Spleen (tissue), 11 donors: ENCODE measurements at regions not wholly inside any gene's neighbourhood (a gene's known extent, or its start where the extent isn't known, plus 50 kb on each side); places are given as distances from the start of the nearest gene placed in this dataset.

Source experiments
- DNase-seq: peaks from one replicate; pipeline ENCODE4 v3.0.0-alpha.2; 2020
- H3K27ac ChIP-seq, 8 donors: fragments of 200-600 bp; sonication (generic) in 7 of 8; 1 replicate in 4 of 8; 2 replicates in 4 of 8; pipeline versions ENCODE4 v1.5.0 to v1.8.0; 2016 to 2021; ENCODE audit warnings: inconsistent platforms in 4 of 8, mild to moderate bottlenecking in 4 of 8, moderate library complexity in 1 of 8
- H3K27me3 ChIP-seq, 7 donors: fragments of 200-600 bp; sonication (generic) in 6 of 7; replicated peaks in 1 of 7; 1 replicate in 4 of 7; 2 replicates in 3 of 7; pipeline versions ENCODE4 v1.5.0 to v1.8.0; 2016 to 2021; ENCODE audit warnings: inconsistent platforms in 3 of 7, mild to moderate bottlenecking in 1 of 7
- H3K36me3 ChIP-seq, 6 donors: fragments of 200-600 bp; sonication (generic) in 5 of 6; 1 replicate in 4 of 6; 2 replicates in 2 of 6; pipeline versions ENCODE4 v1.5.0 to v1.8.0; 2016 to 2021; ENCODE audit warnings: inconsistent platforms in 2 of 6
- H3K4me1 ChIP-seq, 6 donors: fragments of 200-600 bp; sonication (generic) in 5 of 6; 1 replicate in 3 of 6; 2 replicates in 3 of 6; pipeline versions ENCODE4 v1.5.0 to v1.8.0; 2016 to 2021; ENCODE audit warnings: inconsistent platforms in 3 of 6
- H3K4me3 ChIP-seq, 8 donors: fragments of 200-600 bp; sonication (generic) in 7 of 8; 1 replicate in 4 of 8; 2 replicates in 4 of 8; pipeline versions ENCODE4 v1.5.0 to v1.8.0; 2016 to 2021; ENCODE audit warnings: inconsistent platforms in 4 of 8, mild to moderate bottlenecking in 4 of 8, moderate library complexity in 2 of 8
- H3K9me3 ChIP-seq, 8 donors: fragments of 200-600 bp; sonication (generic) in 7 of 8; 1 replicate in 4 of 8; 2 replicates in 4 of 8; pipeline versions ENCODE4 v1.5.0 to v1.8.0; 2016 to 2021; ENCODE audit warnings: inconsistent platforms in 4 of 8
- CTCF ChIP-seq, 11 experiments: fragments of 200-600 bp in 7 of 11; fragments of 450-650 bp in 4 of 11; sonication (generic) in 4 of 11; IDR thresholded peaks in 8 of 11; conservative IDR thresholded peaks in 3 of 11; 1 replicate in 7 of 11; 2 replicates in 4 of 11; pipeline versions ENCODE4 v1.4.0 to v1.8.0; 2016 to 2021; ENCODE audit warnings: antibody characterized with exemption in 11 of 11, inconsistent platforms in 4 of 11, mild to moderate bottlenecking in 1 of 11
- POLR2A ChIP-seq, 3 donors: fragments of 450-650 bp; IDR thresholded peaks; one replicate each; pipeline ENCODE4 v1.5.1; 2017; ENCODE audit warnings: antibody characterized with exemption in 3 of 3, mild to moderate bottlenecking in 1 of 3
- POLR2AphosphoS5 ChIP-seq, 3 donors: sonication (generic); formaldehyde crosslinking; IDR thresholded peaks; one replicate each; pipeline ENCODE4 v1.5.1; 2017; ENCODE audit warnings: antibody characterized with exemption in 3 of 3
- WGBS, 5 donors: extraction: QIAGEN DNeasy Blood & Tissue Kit in 3 of 5; methylation state at CpG; one replicate each; pipeline versions ENCODE4 v1.1.5 to v1.1.7; 2013 to 2018; 5-methylcytosine and 5-hydroxymethylcytosine counted together
- intact Hi-C: fragments of 100-400 bp; cut with DNase I; formaldehyde crosslinking; loops from one replicate; pipeline ENCODE4 v1.15.0; 2023; ENCODE audit warnings: low total_unique reads
- donor health status: healthy with polysubstance abuse.
- donor health status: DM: no; HTN: no; CAD: no; lungs with moderate emphysema.
- donor health status: DM: no; HTN: no; CAD: no.
- donor health status: Bipolar disorder and iron deficiency.
- donor health status: healthy.
- donor health status: DM: no; HTN: no; CAD: no.
- donor health status: DM: yes; HTN: yes; CAD: no.

- DNase-seq = no peak
- H3K36me3 ChIP-seq = no peaks in the 10 kb centered on the region
- H3K27me3 ChIP-seq = no peaks in the 10 kb centered on the region
- peaks cover 0 to 4% (median 0%) of the 10 kb centered on the region in 8 donors for H3K9me3 ChIP-seq
- H3K27ac ChIP-seq = no peak overlapping the region
- no peak for TF ChIP-seq POLR2A (IDR thresholded peaks at IDR 0.05)
- no peaks in the 10 kb centered on the region for H3K4me1 ChIP-seq
- H3K4me3 ChIP-seq = no peak overlapping the region
- intact Hi-C loops = no loop called here
- WGBS, 5 donors = 57 to 81% (median 79%) methylated on average over 3 of the region's 3 CpGs
Observed at GRCh38 chr5:152824316-152824715, 419.2 kb upstream of the NMUR2 start.

GRCh38 chr5:152838241-152838786 lies 433.2 kb upstream of the NMUR2 start:
- intact Hi-C loops = no loop called here
- WGBS, 5 donors = 71 to 82% (median 80%) methylated on average over 6 to 7 of the region's 7 CpGs

GRCh38 chr5:152844713-152845112 lies 439.6 kb upstream of the NMUR2 start:
- intact Hi-C loops = no loop called here
- DNase-seq = no peak
- Histone ChIP-seq H3K27ac (no peak overlapping the region), H3K27me3 (no peaks in the 10 kb centered on the region), H3K4me1 (no peaks in the 10 kb centered on the region), H3K9me3 (peaks cover 0 to 5% (median 0%) of the 10 kb centered on the region in 8 donors), H3K4me3 (no peak overlapping the region), H3K36me3 (no peaks in the 10 kb centered on the region)
- WGBS, 5 donors = 82 to 96% (median 91%) methylated on average over 1 of the region's 1 CpG
- TF ChIP-seq CTCF (IDR thresholded peaks at IDR 0.05 in 8 of 11, conservative IDR thresholded peaks at IDR 0.05 in 3 of 11) (no peak), POLR2A (IDR thresholded peaks at IDR 0.05) (no peak), POLR2AphosphoS5 (IDR thresholded peaks at IDR 0.05) (no peak)

More at GRCh38 chr5:152838241-152838786, 433.2 kb upstream of the NMUR2 start:
- Histone ChIP-seq H3K36me3 (no peaks in the 10 kb centered on the region), H3K9me3 (peaks cover 0 to 11% (median 0%) of the 10 kb centered on the region in 8 donors), H3K27ac (no peak overlapping the region), H3K4me3 (no peak overlapping the region), H3K27me3 (no peaks in the 10 kb centered on the region), H3K4me1 (no peaks in the 10 kb centered on the region)
- no peak for DNase-seq
- no peak for TF ChIP-seq POLR2AphosphoS5 (IDR thresholded peaks at IDR 0.05)
- no peak for TF ChIP-seq POLR2A (IDR thresholded peaks at IDR 0.05)
- TF ChIP-seq CTCF (IDR thresholded peaks at IDR 0.05 in 8 of 11, conservative IDR thresholded peaks at IDR 0.05 in 3 of 11) = no peak

GRCh38 chr5:152853361-152853760 lies 448.3 kb upstream of the NMUR2 start:
- intact Hi-C loops = no loop called here

More at GRCh38 chr5:152853361-152853760, 448.3 kb upstream of the NMUR2 start:
- Histone ChIP-seq H3K36me3 (no peaks in the 10 kb centered on the region), H3K27me3 (no peaks in the 10 kb centered on the region), H3K4me3 (no peak overlapping the region), H3K9me3 (peaks cover 0 to 5% (median 0%) of the 10 kb centered on the region in 8 donors), H3K4me1 (no peaks in the 10 kb centered on the region), H3K27ac (no peak overlapping the region)
- 60 to 76% (median 62%) methylated on average over 2 of the region's 2 CpGs for WGBS, 5 donors
- DNase-seq = no peak
- TF ChIP-seq POLR2A (IDR thresholded peaks at IDR 0.05) (no peak), POLR2AphosphoS5 (IDR thresholded peaks at IDR 0.05) (no peak), CTCF (IDR thresholded peaks at IDR 0.05 in 8 of 11, conservative IDR thresholded peaks at IDR 0.05 in 3 of 11) (no peak)
